ENCODE measurements at regions not wholly inside any gene's neighbourhood (a gene's known extent, or its start where the extent isn't known, plus 50 kb on each side); places are given as distances from the start of the nearest gene placed in this dataset.

GRCh38 chr3:3918763-3919162 lies 119.5 kb downstream of the LRRN1 start:
- TF ChIP-seq EZH2phosphoT487 (IDR thresholded peaks at IDR 0.05; ENCODE audit: insufficient read depth, low read depth) (no peak), EZH2 (IDR thresholded peaks at IDR 0.05; ENCODE audit: insufficient read depth, poor library complexity, severe bottlenecking) (no peak)

Data from GM23248 (cell line).